ENCODE measurements at regions not wholly inside any gene's neighbourhood (a gene's known extent, or its start where the extent isn't known, plus 50 kb on each side); places are given as distances from the start of the nearest gene placed in this dataset.
"Not testable (repeated sequence)": the region's sequence is repeated elsewhere in the genome, so short reads cannot be mapped to it uniquely, and the experiment has no call there.

DNA sequence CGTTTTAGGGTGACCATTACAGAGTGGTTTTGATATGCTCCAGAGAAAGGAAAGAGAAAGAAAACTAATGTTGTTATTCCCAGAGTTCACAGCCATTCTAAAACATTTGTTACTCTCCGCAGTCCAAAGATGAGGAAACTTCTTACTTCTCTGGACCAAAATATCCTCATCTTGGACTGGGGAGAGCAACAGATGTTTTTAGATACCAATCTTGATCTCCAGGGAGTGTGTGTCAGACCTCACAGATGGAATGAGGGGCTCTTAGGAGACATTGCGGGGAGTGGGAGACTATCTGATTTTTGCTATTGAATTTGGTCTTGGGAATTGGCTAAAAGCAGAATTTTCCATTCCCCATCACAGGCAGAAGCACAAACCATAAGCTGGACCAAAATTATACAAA is 110.8 kb downstream of the TNFAIP3 start:
- Histone ChIP-seq H3K36me3 (ENCODE audit: control insufficient read depth, insufficient read depth, low read length) (no peaks in the 10 kb centered on the region), H3K27me3 (ENCODE audit: control insufficient read depth, insufficient read depth, low read length, poor library complexity, severe bottlenecking) (no peaks in the 10 kb centered on the region), H3K4me1 (ENCODE audit: control insufficient read depth, insufficient read depth, low read length) (no peaks in the 10 kb centered on the region), H3K27ac (ENCODE audit: low read depth, low read length) (no peak overlapping the region), H3K9ac (ENCODE audit: extremely low read depth, low read length, poor library complexity, severe bottlenecking) (no peak overlapping the region), H3K4me3 (ENCODE audit: low read length) (no peak overlapping the region), H3K9me3 (ENCODE audit: control insufficient read depth, low read length) (no peaks in the 10 kb centered on the region)
- peaks cover 2% of the 10 kb centered on the region for H3K4me1 Mint-ChIP-seq
- no peak for DNase-seq
- H3K4me3 Mint-ChIP-seq: no peak overlapping the region
- no peak overlapping the region for H3K27ac Mint-ChIP-seq
- H3K36me3 Mint-ChIP-seq (ENCODE audit: low read depth): no peaks in the 10 kb centered on the region
- WGBS, 2 experiments (ENCODE audit: insufficient coverage in 1 of 2, insufficient read length in 1 of 2): 90 to 92% methylated on average over 2 to 3 of the region's 3 CpGs
- TF ChIP-seq, protein P1, sequence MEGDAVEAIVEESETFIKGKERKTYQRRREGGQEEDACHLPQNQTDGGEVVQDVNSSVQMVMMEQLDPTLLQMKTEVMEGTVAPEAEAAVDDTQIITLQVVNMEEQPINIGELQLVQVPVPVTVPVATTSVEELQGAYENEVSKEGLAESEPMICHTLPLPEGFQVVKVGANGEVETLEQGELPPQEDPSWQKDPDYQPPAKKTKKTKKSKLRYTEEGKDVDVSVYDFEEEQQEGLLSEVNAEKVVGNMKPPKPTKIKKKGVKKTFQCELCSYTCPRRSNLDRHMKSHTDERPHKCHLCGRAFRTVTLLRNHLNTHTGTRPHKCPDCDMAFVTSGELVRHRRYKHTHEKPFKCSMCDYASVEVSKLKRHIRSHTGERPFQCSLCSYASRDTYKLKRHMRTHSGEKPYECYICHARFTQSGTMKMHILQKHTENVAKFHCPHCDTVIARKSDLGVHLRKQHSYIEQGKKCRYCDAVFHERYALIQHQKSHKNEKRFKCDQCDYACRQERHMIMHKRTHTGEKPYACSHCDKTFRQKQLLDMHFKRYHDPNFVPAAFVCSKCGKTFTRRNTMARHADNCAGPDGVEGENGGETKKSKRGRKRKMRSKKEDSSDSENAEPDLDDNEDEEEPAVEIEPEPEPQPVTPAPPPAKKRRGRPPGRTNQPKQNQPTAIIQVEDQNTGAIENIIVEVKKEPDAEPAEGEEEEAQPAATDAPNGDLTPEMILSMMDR (conservative IDR thresholded peaks at IDR 0.05): no peak
- no peaks in the 10 kb centered on the region for H3K9me3 Mint-ChIP-seq
- H3K27me3 Mint-ChIP-seq (ENCODE audit: insufficient read depth): no peaks in the 10 kb centered on the region

DNA sequence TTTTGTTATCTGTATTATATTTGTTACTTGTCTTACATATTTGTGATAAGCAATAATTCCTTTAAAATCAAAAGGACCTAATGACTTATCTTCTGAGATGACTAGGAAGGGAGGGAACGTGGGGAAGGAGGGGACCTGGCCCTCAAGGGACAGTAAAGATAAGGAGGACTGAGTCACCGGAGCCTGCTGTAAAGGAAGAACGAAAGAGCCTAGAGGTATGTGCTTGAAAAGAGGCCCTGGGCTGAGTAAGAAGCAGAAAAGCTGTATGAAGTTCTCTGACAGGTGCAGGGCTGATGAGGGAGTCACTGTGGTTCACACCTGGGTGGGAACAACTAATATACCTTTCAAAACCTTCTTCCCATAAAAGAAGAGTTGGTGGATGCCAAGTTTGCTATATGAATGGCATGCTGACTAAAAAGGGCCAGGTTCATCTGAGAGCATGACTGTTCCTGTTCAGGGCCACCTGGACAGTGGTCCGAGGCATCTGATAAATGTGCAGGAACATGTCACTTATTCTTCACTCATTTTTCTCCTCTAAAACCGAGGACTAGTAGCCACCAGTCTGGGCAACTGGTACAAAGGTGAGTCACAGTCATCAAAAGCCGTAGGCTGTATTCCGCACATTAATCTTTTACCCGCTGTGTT is 111.3 kb downstream of the TNFAIP3 start:
- H3K36me3 Mint-ChIP-seq (ENCODE audit: low read depth): no peaks in the 10 kb centered on the region
- H3K27me3 ChIP-seq (ENCODE audit: control insufficient read depth, insufficient read depth, low read length, poor library complexity, severe bottlenecking): no peaks in the 10 kb centered on the region
- no peaks in the 10 kb centered on the region for H3K36me3 ChIP-seq (ENCODE audit: control insufficient read depth, insufficient read depth, low read length)
- no peak overlapping the region for H3K27ac ChIP-seq (ENCODE audit: low read depth, low read length)
- DNase-seq: no peak
- no peak overlapping the region for H3K4me3 ChIP-seq (ENCODE audit: low read length)
- peaks cover 2% of the 10 kb centered on the region for H3K4me1 Mint-ChIP-seq
- no peak overlapping the region for H3K27ac Mint-ChIP-seq
- H3K4me1 ChIP-seq (ENCODE audit: control insufficient read depth, insufficient read depth, low read length): no peaks in the 10 kb centered on the region
- WGBS, 2 experiments (ENCODE audit: insufficient coverage in 1 of 2, insufficient read length in 1 of 2): 88 to 94% methylated on average over 6 to 8 of the region's 8 CpGs
- H3K9me3 Mint-ChIP-seq: no peaks in the 10 kb centered on the region
- no peaks in the 10 kb centered on the region for H3K9me3 ChIP-seq (ENCODE audit: control insufficient read depth, low read length)
- TF ChIP-seq, protein P1 (conservative IDR thresholded peaks at IDR 0.05): no peak
- H3K4me3 Mint-ChIP-seq: no peak overlapping the region
- no peak overlapping the region for H3K9ac ChIP-seq (ENCODE audit: extremely low read depth, low read length, poor library complexity, severe bottlenecking)
- no peaks in the 10 kb centered on the region for H3K27me3 Mint-ChIP-seq (ENCODE audit: insufficient read depth)

- H3K4me3 ChIP-seq (ENCODE audit: low read length); H3K36me3 Mint-ChIP-seq (ENCODE audit: low read depth); DNase-seq; H3K27me3 ChIP-seq (ENCODE audit: control insufficient read depth, insufficient read depth, low read length, poor library complexity, severe bottlenecking); H3K4me3 Mint-ChIP-seq; H3K27me3 Mint-ChIP-seq (ENCODE audit: insufficient read depth); H3K4me1 ChIP-seq (ENCODE audit: control insufficient read depth, insufficient read depth, low read length); H3K9ac ChIP-seq (ENCODE audit: extremely low read depth, low read length, poor library complexity, severe bottlenecking); H3K9me3 Mint-ChIP-seq; H3K27ac ChIP-seq (ENCODE audit: low read depth, low read length); H3K4me1 Mint-ChIP-seq; H3K9me3 ChIP-seq (ENCODE audit: control insufficient read depth, low read length); H3K27ac Mint-ChIP-seq; H3K36me3 ChIP-seq (ENCODE audit: control insufficient read depth, insufficient read depth, low read length): not testable (repeated sequence)
- 93 to 96% methylated on average over 5 to 6 of the region's 6 CpGs for WGBS, 2 experiments (ENCODE audit: insufficient coverage in 1 of 2, insufficient read length in 1 of 2)
Measured at GRCh38 chr6:137979263-137979662, 112.2 kb downstream of the TNFAIP3 start.

- Mint-ChIP-seq H3K27me3 (ENCODE audit: insufficient read depth) (peaks cover 1% of the 10 kb centered on the region), H3K4me1 (peaks cover 2% of the 10 kb centered on the region), H3K9me3 (no peaks in the 10 kb centered on the region), H3K27ac (no peak overlapping the region), H3K36me3 (ENCODE audit: low read depth) (no peaks in the 10 kb centered on the region), H3K4me3 (no peak overlapping the region)
- Histone ChIP-seq H3K9ac (ENCODE audit: extremely low read depth, low read length, poor library complexity, severe bottlenecking) (no peak overlapping the region), H3K36me3 (ENCODE audit: control insufficient read depth, insufficient read depth, low read length) (no peaks in the 10 kb centered on the region), H3K9me3 (ENCODE audit: control insufficient read depth, low read length) (no peaks in the 10 kb centered on the region), H3K27me3 (ENCODE audit: control insufficient read depth, insufficient read depth, low read length, poor library complexity, severe bottlenecking) (no peaks in the 10 kb centered on the region), H3K4me1 (ENCODE audit: control insufficient read depth, insufficient read depth, low read length) (no peaks in the 10 kb centered on the region), H3K27ac (ENCODE audit: low read depth, low read length) (no peak overlapping the region), H3K4me3 (ENCODE audit: low read length) (no peak overlapping the region)
- DNase-seq: no peak
- TF ChIP-seq, protein P1 (conservative IDR thresholded peaks at IDR 0.05): no peak
- WGBS, 2 experiments (ENCODE audit: insufficient coverage in 1 of 2, insufficient read length in 1 of 2): 91% methylated on average over 1 of the region's 1 CpG; no CpG with 5 or more reads in 1 of the 2 experiments
Measured at GRCh38 chr6:137980777-137981176, 113.7 kb downstream of the TNFAIP3 start.
